ENCODE measurements at regions not wholly inside any gene's neighbourhood (a gene's known extent, or its start where the extent isn't known, plus 50 kb on each side); places are given as distances from the start of the nearest gene placed in this dataset.
A peak's percentile ranks its signal among the peaks of the same experiment; 100 is the strongest.

DNA sequence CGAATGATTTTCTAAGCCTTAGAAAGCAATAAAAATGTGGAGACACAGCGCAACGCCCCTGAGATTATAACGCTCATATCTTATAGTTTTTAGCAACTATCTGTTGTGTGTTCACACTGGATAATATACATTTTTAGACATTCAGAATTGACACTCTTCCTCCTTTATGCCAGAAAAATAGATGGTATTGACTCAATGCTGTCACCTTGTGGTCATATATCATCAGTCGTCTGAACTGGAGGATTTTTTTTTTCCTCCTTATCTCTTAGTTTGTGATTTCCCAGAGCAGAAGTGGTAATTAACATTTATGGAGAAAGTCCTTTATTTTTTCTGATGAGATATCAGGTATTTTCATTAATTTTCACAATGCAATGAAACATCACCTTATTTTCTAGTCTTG is 759.6 kb downstream of the RAB28 start:
- Mint-ChIP-seq H3K4me1 (peaks cover 0 to 6% (median 0%) of the 10 kb centered on the region in 3 donors), H3K9me3 (peaks cover 0 to 2% (median 0%) of the 10 kb centered on the region in 7 donors), H3K36me3 (no peaks in the 10 kb centered on the region), H3K4me3 (no peak overlapping the region), H3K27me3 (peaks cover 11 to 35% (median 11%) of the 10 kb centered on the region in 3 donors), H3K27ac (peak overlapping the region in 1 of 6 donors; percentile 14)
- DNase-seq (no peak), ATAC-seq (ENCODE audit: low read depth in 2 of 2) (no peak)

GRCh38 chr4:12723849-12724447 is 760.2 kb downstream of the RAB28 start:
- Mint-ChIP-seq H3K27ac (peak overlapping the region in 1 of 6 donors; percentile 12), H3K36me3 (no peaks in the 10 kb centered on the region), H3K4me1 (peaks cover 0 to 6% (median 0%) of the 10 kb centered on the region in 3 donors), H3K9me3 (peaks cover 0 to 2% (median 0%) of the 10 kb centered on the region in 7 donors), H3K4me3 (no peak overlapping the region), H3K27me3 (peaks cover 11 to 36% (median 11%) of the 10 kb centered on the region in 3 donors)
- ATAC-seq (ENCODE audit: low read depth in 2 of 2) (no peak), DNase-seq (no peak)

GRCh38 chr4:12716896-12717295 is 767.2 kb downstream of the RAB28 start:
- no peak overlapping the region for H3K27ac Mint-ChIP-seq
- H3K9me3 Mint-ChIP-seq = peaks cover 0 to 4% (median 2%) of the 10 kb centered on the region in 7 donors
- H3K4me1 Mint-ChIP-seq = no peaks in the 10 kb centered on the region
- DNase-seq (no peak), ATAC-seq (ENCODE audit: low read depth in 2 of 2) (no peak)
- H3K27me3 Mint-ChIP-seq = peaks cover 10 to 23% (median 14%) of the 10 kb centered on the region in 3 donors
- H3K4me3 Mint-ChIP-seq = no peak overlapping the region
- H3K36me3 Mint-ChIP-seq = no peaks in the 10 kb centered on the region

- Mint-ChIP-seq H3K4me1 (no peaks in the 10 kb centered on the region), H3K4me3 (no peak overlapping the region), H3K27ac (no peak overlapping the region), H3K9me3 (peaks cover 0 to 5% (median 2%) of the 10 kb centered on the region in 7 donors), H3K27me3 (peaks cover 0 to 3% (median 0%) of the 10 kb centered on the region in 3 donors), H3K36me3 (no peaks in the 10 kb centered on the region)
- ATAC-seq (ENCODE audit: low read depth in 2 of 2) = no peak
- no peak for DNase-seq
Observed at GRCh38 chr4:12712648-12713339, 771.3 kb downstream of the RAB28 start.

GRCh38 chr4:12707381-12708175 is 776.6 kb downstream of the RAB28 start:
- H3K4me3 Mint-ChIP-seq = no peak overlapping the region
- peaks cover 0 to 7% (median 2%) of the 10 kb centered on the region in 7 donors for H3K9me3 Mint-ChIP-seq
- DNase-seq = no peak

GRCh38 chr4:12703036-12703435 is 781.1 kb downstream of the RAB28 start:
- Mint-ChIP-seq H3K4me3 (no peak overlapping the region), H3K36me3 (no peaks in the 10 kb centered on the region)
- no peak for ATAC-seq (ENCODE audit: low read depth in 2 of 2)

More at GRCh38 chr4:12707381-12708175, 776.6 kb downstream of the RAB28 start:
- Mint-ChIP-seq H3K27ac (peak overlapping the region in 1 of 6 donors; percentile 60), H3K36me3 (no peaks in the 10 kb centered on the region), H3K4me1 (no peaks in the 10 kb centered on the region), H3K27me3 (peaks cover 7 to 16% (median 10%) of the 10 kb centered on the region in 3 donors)
- ATAC-seq (ENCODE audit: low read depth in 2 of 2) = no peak

GRCh38 chr4:12701384-12701783 is 782.8 kb downstream of the RAB28 start:
- Mint-ChIP-seq H3K9me3 (no peaks in the 10 kb centered on the region), H3K27me3 (peaks cover 1 to 9% (median 7%) of the 10 kb centered on the region in 3 donors), H3K4me3 (no peak overlapping the region), H3K4me1 (peaks cover 0 to 6% (median 4%) of the 10 kb centered on the region in 3 donors), H3K27ac (no peak overlapping the region), H3K36me3 (no peaks in the 10 kb centered on the region)
- ATAC-seq (ENCODE audit: low read depth in 2 of 2) (no peak), DNase-seq (no peak)

More at GRCh38 chr4:12703036-12703435, 781.1 kb downstream of the RAB28 start:
- DNase-seq = no peak
- H3K27me3 Mint-ChIP-seq = peaks cover 7 to 16% (median 10%) of the 10 kb centered on the region in 3 donors
- peaks cover 0 to under 1% (median 0%) of the 10 kb centered on the region in 3 donors for H3K4me1 Mint-ChIP-seq
- no peak overlapping the region for H3K27ac Mint-ChIP-seq
- peaks cover 0 to 7% (median 0%) of the 10 kb centered on the region in 7 donors for H3K9me3 Mint-ChIP-seq

- no peak for ATAC-seq (ENCODE audit: low read depth in 2 of 2)
- DNase-seq = no peak
- no peaks in the 10 kb centered on the region for H3K27me3 Mint-ChIP-seq
- H3K9me3 Mint-ChIP-seq = no peaks in the 10 kb centered on the region
- no peak overlapping the region for H3K4me3 Mint-ChIP-seq
- no peaks in the 10 kb centered on the region for H3K36me3 Mint-ChIP-seq
- H3K27ac Mint-ChIP-seq = no peak overlapping the region
- peaks cover 0 to 6% (median 4%) of the 10 kb centered on the region in 3 donors for H3K4me1 Mint-ChIP-seq
Observed at GRCh38 chr4:12697970-12698369, 786.2 kb downstream of the RAB28 start.

DNA sequence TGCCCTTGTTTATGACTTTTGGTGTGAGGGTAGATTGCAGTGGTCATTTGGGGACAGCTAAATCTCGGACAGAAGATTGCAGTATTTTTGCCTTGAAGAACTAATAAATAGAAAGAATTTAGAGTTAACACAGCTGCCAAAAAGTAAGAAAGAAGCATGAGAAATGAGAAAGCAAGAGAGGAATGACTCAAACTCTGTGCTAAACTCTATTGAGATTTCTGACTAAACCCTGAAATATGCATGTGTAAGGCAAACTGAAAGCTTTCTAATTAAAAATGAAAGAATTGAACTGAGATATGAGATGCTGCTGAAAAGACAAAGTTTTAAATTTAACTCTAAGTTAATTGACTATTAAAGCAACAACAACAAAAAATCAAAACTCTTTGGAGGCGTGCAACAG is 791.3 kb downstream of the RAB28 start:
- H3K27me3 Mint-ChIP-seq = peaks cover 0 to 8% (median 0%) of the 10 kb centered on the region in 3 donors
- DNase-seq (no peak), ATAC-seq (ENCODE audit: low read depth in 2 of 2) (no peak)
- H3K27ac Mint-ChIP-seq = no peak overlapping the region
- no peaks in the 10 kb centered on the region for H3K36me3 Mint-ChIP-seq
- H3K4me3 Mint-ChIP-seq = no peak overlapping the region
- peaks cover 0 to 5% (median 2%) of the 10 kb centered on the region in 3 donors for H3K4me1 Mint-ChIP-seq
- peaks cover 0 to 6% (median 0%) of the 10 kb centered on the region in 7 donors for H3K9me3 Mint-ChIP-seq

GRCh38 chr4:12691168-12691567 is 793.0 kb downstream of the RAB28 start:
- H3K4me1 Mint-ChIP-seq = no peaks in the 10 kb centered on the region
- DNase-seq (no peak), ATAC-seq (ENCODE audit: low read depth in 2 of 2) (no peak)
- H3K36me3 Mint-ChIP-seq = no peaks in the 10 kb centered on the region
- no peak overlapping the region for H3K27ac Mint-ChIP-seq
- H3K4me3 Mint-ChIP-seq = no peak overlapping the region
- peaks cover 0 to 6% (median 0%) of the 10 kb centered on the region in 7 donors for H3K9me3 Mint-ChIP-seq
- peaks cover 0 to 8% (median 0%) of the 10 kb centered on the region in 3 donors for H3K27me3 Mint-ChIP-seq

DNA sequence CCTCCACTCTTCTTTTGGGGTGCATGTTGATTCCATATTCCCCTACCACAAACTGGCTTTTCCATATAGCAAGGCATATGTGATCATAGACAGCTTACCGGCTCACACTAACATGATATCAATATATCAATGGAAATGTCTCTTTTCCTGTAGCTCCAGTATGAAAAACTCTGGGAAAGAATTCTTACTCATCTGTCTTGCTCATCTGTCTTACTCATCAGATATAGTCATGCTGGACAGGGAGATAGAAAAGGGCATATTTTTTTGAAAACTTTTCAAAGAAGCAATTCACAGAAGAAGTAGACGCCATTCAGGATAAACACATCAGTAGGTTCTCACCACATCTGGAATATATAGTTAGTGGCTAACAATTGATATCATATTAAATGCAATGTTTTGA is 794.7 kb downstream of the RAB28 start:
- DNase-seq (no peak), ATAC-seq (ENCODE audit: low read depth in 2 of 2) (no peak)
- Mint-ChIP-seq H3K9me3 (peaks cover 0 to 6% (median 0%) of the 10 kb centered on the region in 7 donors), H3K27me3 (peaks cover 0 to 8% (median 0%) of the 10 kb centered on the region in 3 donors), H3K36me3 (no peaks in the 10 kb centered on the region), H3K4me1 (no peaks in the 10 kb centered on the region), H3K4me3 (no peak overlapping the region), H3K27ac (no peak overlapping the region)

- Mint-ChIP-seq H3K4me1 (no peaks in the 10 kb centered on the region), H3K36me3 (no peaks in the 10 kb centered on the region), H3K27me3 (peaks cover 0 to 17% (median 0%) of the 10 kb centered on the region in 3 donors), H3K9me3 (peaks cover 0 to 12% (median 9%) of the 10 kb centered on the region in 7 donors), H3K4me3 (no peak overlapping the region), H3K27ac (no peak overlapping the region)
- ATAC-seq (ENCODE audit: low read depth in 2 of 2) = no peak
- no peak for DNase-seq
Observed at GRCh38 chr4:12679217-12679616, 804.9 kb downstream of the RAB28 start.

DNA sequence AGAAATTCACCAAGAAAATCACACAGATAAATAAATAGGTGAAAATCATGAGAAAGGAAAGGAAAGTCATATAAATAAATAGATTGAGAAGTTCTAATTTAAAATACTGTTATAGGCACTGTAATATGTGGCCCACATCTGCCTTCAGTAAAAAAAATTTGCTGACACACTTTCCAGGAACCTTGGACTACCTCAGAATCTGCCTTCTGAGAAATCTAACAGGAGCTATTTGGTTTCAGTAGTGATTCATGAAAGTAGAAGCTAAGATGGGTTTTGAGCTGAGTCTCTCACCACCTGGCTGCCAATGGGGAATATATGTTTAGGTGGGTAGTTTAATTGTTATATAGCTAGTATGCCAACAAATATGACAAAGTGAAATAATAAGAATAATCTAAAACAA is 810.0 kb downstream of the RAB28 start:
- H3K36me3 Mint-ChIP-seq = no peaks in the 10 kb centered on the region
- ATAC-seq (ENCODE audit: low read depth in 2 of 2) = no peak
- no peak for DNase-seq
- H3K27ac Mint-ChIP-seq = no peak overlapping the region
- no peak overlapping the region for H3K4me3 Mint-ChIP-seq
- H3K4me1 Mint-ChIP-seq = no peaks in the 10 kb centered on the region
- H3K9me3 Mint-ChIP-seq = peaks cover 7 to 39% (median 13%) of the 10 kb centered on the region in 7 donors
- peaks cover 0 to 1% (median 0%) of the 10 kb centered on the region in 3 donors for H3K27me3 Mint-ChIP-seq
